B cell (primary cell): ENCODE measurements at regions not wholly inside any gene's neighbourhood (a gene's known extent, or its start where the extent isn't known, plus 50 kb on each side); places are given as distances from the start of the nearest gene placed in this dataset.

Experiments used
- ATAC-seq: fragments of 200-7000 bp; cut with Tn5 transposase; one replicate; pipeline ENCODE4 v1.10.0; 2021; ENCODE audit warnings: low read depth, mild to moderate bottlenecking, moderate number of reproducible peaks, moderate library complexity
- CTCF ChIA-PET: fragments of 350-600 bp; sonication (Branson Sonifier 250); formaldehyde crosslinking; loops from one replicate; lab custom pipeline; 2021; ENCODE audit warnings: antibody characterized with exemption, inconsistent platforms; lab: Charles Lee
- POLR2A ChIA-PET: fragments of 350-600 bp; sonication (Branson Sonifier 250); formaldehyde crosslinking; loops from one replicate; lab custom pipeline; 2021; ENCODE audit warnings: antibody characterized with exemption; lab: Charles Lee
- DNase-seq: peaks from one replicate; pipeline ENCODE4 v3.0.0; 2013
- H2AFZ ChIP-seq: 2 replicates; pipeline ENCODE4 v1.6.1; 2012; ENCODE audit warnings: mild to moderate bottlenecking, low read depth, low read length; ENCODE audit not compliant: insufficient read depth, poor library complexity, severe bottlenecking
- H3K27ac ChIP-seq, 2 donors: 1 replicate in 1 of 2; 2 replicates in 1 of 2; pipeline ENCODE4 v1.5.1; 2012 to 2013; ENCODE audit warnings: low read length in 2 of 2, mild to moderate bottlenecking in 2 of 2, moderate library complexity in 1 of 2
- H3K27me3 ChIP-seq, 4 experiments: fragments of 200-600 bp in 1 of 4; sonication (generic) in 1 of 4; replicated peaks in 1 of 4; 1 replicate in 2 of 4; 2 replicates in 2 of 4; pipeline versions ENCODE4 v1.6.1 to v1.7.0; 2013 to 2016; ENCODE audit warnings: low read length in 3 of 4, mild to moderate bottlenecking in 2 of 4, mixed read lengths in 1 of 4, moderate library complexity in 1 of 4; ENCODE audit not compliant: insufficient read depth in 4 of 4, control insufficient read depth in 3 of 4; ENCODE audit errors: control extremely low read depth in 1 of 4
- H3K36me3 ChIP-seq, 2 experiments: replicated peaks in 1 of 2; 1 replicate in 1 of 2; 2 replicates in 1 of 2; pipeline versions ENCODE4 v1.6.1 to v1.7.1; 2013; ENCODE audit warnings: low read length in 1 of 2; ENCODE audit not compliant: insufficient read depth in 2 of 2, control insufficient read depth in 1 of 2; ENCODE audit errors: control extremely low read depth in 1 of 2, extremely low read depth in 1 of 2
- H3K4me1 ChIP-seq, 2 donors: fragments of 200-600 bp in 1 of 2; sonication (generic) in 1 of 2; 1 replicate in 1 of 2; 2 replicates in 1 of 2; pipeline versions ENCODE4 v1.5.1 to v1.6.1; 2013 to 2017; ENCODE audit warnings: low read length in 2 of 2; ENCODE audit not compliant: control insufficient read depth in 2 of 2, insufficient read depth in 2 of 2
- H3K4me2 ChIP-seq: replicated peaks from 2 replicates; pipeline ENCODE3; 2012; ENCODE audit warnings: mild to moderate bottlenecking, low read depth, low read length; ENCODE audit not compliant: poor library complexity, severe bottlenecking
- H3K4me3 ChIP-seq, 5 experiments: fragments of 200-600 bp in 1 of 5; sonication (generic) in 1 of 5; 1 replicate in 3 of 5; 2 replicates in 2 of 5; pipeline versions ENCODE4 v1.5.1 to v1.7.0; 2011 to 2016; ENCODE audit warnings: low read length in 4 of 5, mild to moderate bottlenecking in 4 of 5, low read depth in 2 of 5, control low read depth in 1 of 5, moderate library complexity in 1 of 5; ENCODE audit not compliant: insufficient read depth in 1 of 5; ENCODE audit errors: control extremely low read depth in 1 of 5, extremely low read depth in 1 of 5
- H3K79me2 ChIP-seq: fragments of 200-600 bp; sonication (generic); one replicate; pipeline ENCODE4 v1.6.0; 2016; ENCODE audit warnings: low read length; ENCODE audit not compliant: control insufficient read depth, insufficient read depth
- H3K9ac ChIP-seq: fragments of 200-600 bp; sonication (generic); 2 replicates; pipeline ENCODE4 v1.6.1; 2017; ENCODE audit warnings: mild to moderate bottlenecking, low read length, moderate library complexity
- H3K9me3 ChIP-seq, 3 donors: one replicate each; pipeline versions ENCODE4 v1.6.1 to v1.7.1; 2013; ENCODE audit warnings: low read length in 2 of 3; ENCODE audit not compliant: control insufficient read depth in 2 of 3, insufficient read depth in 1 of 3; ENCODE audit errors: control extremely low read depth in 1 of 3
- H4K20me1 ChIP-seq: 2 replicates; pipeline ENCODE4 v1.6.0; 2012; ENCODE audit warnings: mild to moderate bottlenecking, low read length; ENCODE audit not compliant: insufficient read depth, control insufficient read depth, poor library complexity, severe bottlenecking
- H3K27ac Mint-ChIP-seq: one replicate; pipeline ENCODE4 v1.8.0; 2021; ENCODE audit warnings: mixed read lengths
- H3K27me3 Mint-ChIP-seq: one replicate; pipeline ENCODE4 v1.8.0; 2021; ENCODE audit warnings: mixed read lengths
- H3K4me1 Mint-ChIP-seq: one replicate; pipeline ENCODE4 v1.8.0; 2021; ENCODE audit warnings: mixed read lengths
- H3K4me3 Mint-ChIP-seq: one replicate; pipeline ENCODE4 v1.8.0; 2021; ENCODE audit warnings: mixed read lengths
- H3K9me3 Mint-ChIP-seq: one replicate; pipeline ENCODE4 v1.8.0; 2022; ENCODE audit warnings: mixed read lengths; ENCODE audit not compliant: insufficient read depth
- CTCF ChIP-seq: fragments of 200-600 bp; IDR thresholded peaks from one replicate; pipeline ENCODE4 v1.8.0; 2022; ENCODE audit warnings: antibody characterized with exemption, mild to moderate bottlenecking
- EZH2 ChIP-seq: IDR thresholded peaks from 2 replicates; pipeline ENCODE4 v1.6.1; 2012; ENCODE audit warnings: borderline replicate concordance, low read depth, mild to moderate bottlenecking, moderate library complexity, low read length; ENCODE audit not compliant: insufficient read depth, poor library complexity, severe bottlenecking
- WGBS: methylation state at CpG from one replicate; pipeline ENCODE4 v1.1.5; 2013; ENCODE audit warnings: missing lambda C conversion rate; ENCODE audit not compliant: insufficient coverage; 5-methylcytosine and 5-hydroxymethylcytosine counted together
- intact Hi-C: fragments of 100-400 bp; cut with micrococcal nuclease; formaldehyde crosslinking; loops from one replicate; pipeline ENCODE4 v1.10.0; 2022

- no peaks in the 10 kb centered on the region for H4K20me1 ChIP-seq
- H3K36me3 ChIP-seq, result no peaks in the 10 kb centered on the region
- no peak overlapping the region for H2AFZ ChIP-seq
- DNase-seq (no peak), ATAC-seq (no peak)
- ChIA-PET CTCF (no interaction called here), POLR2A (no interaction called here)
- H3K27ac ChIP-seq, result no peak overlapping the region
- WGBS, result no CpG with 5 or more reads among the region's 3 CpGs
- Mint-ChIP-seq H3K27me3 (peaks cover 3% of the 10 kb centered on the region), H3K4me1 (no peaks in the 10 kb centered on the region), H3K9me3 (no peaks in the 10 kb centered on the region), H3K4me3 (no peak overlapping the region), H3K27ac (no peak overlapping the region)
- H3K9ac ChIP-seq, result no peak overlapping the region
- no peak overlapping the region for H3K4me2 ChIP-seq
- peaks cover 0 to 3% (median 0%) of the 10 kb centered on the region in 3 donors for H3K9me3 ChIP-seq
- intact Hi-C loops, result no loop called here
- H3K27me3 ChIP-seq, result no peaks in the 10 kb centered on the region
- H3K79me2 ChIP-seq, result no peaks in the 10 kb centered on the region
- no peak overlapping the region for H3K4me3 ChIP-seq
- no peaks in the 10 kb centered on the region for H3K4me1 ChIP-seq
- TF ChIP-seq EZH2 (no peak), CTCF (no peak)
Observed at GRCh38 chr9:78405461-78405860, 108.5 kb downstream of the PSAT1 start.

DNA sequence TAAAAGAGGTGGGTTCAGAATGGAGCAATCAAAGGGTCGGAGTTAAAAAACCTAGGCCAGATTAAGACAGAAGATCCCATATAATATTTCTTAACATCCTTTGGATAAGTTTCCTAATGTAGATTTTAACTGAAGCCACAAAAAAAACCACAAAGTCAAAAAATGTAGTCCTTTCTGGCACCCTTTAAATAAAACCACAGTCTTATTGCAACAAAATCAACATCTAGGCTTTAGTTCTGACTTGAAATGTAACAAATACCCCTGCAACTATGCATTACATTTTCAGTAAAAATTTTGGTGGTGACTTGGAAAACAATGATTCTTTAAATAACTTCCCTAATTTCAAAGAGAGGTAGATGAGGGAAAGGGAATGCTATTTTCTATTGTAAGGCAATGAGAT is 109.2 kb downstream of the PSAT1 start:
- Mint-ChIP-seq H3K27me3 (peaks cover 3% of the 10 kb centered on the region), H3K4me3 (no peak overlapping the region), H3K9me3 (no peaks in the 10 kb centered on the region), H3K4me1 (no peaks in the 10 kb centered on the region), H3K27ac (no peak overlapping the region)
- Histone ChIP-seq H2AFZ (no peak overlapping the region), H3K27ac (no peak overlapping the region), H3K4me2 (no peak overlapping the region), H3K79me2 (no peaks in the 10 kb centered on the region), H3K36me3 (no peaks in the 10 kb centered on the region), H3K4me3 (no peak overlapping the region), H4K20me1 (no peaks in the 10 kb centered on the region), H3K27me3 (no peaks in the 10 kb centered on the region), H3K4me1 (no peaks in the 10 kb centered on the region), H3K9me3 (peaks cover 0 to 3% (median 0%) of the 10 kb centered on the region in 3 donors), H3K9ac (no peak overlapping the region)
- intact Hi-C loops, result no loop called here
- ChIA-PET POLR2A (no interaction called here), CTCF (no interaction called here)
- TF ChIP-seq CTCF (no peak), EZH2 (no peak)
- ATAC-seq, result no peak
- WGBS, result no CpG with 5 or more reads among the region's 1 CpG
- DNase-seq, result no peak
